ENCODE measurements at regions not wholly inside any gene's neighbourhood (a gene's known extent, or its start where the extent isn't known, plus 50 kb on each side); places are given as distances from the start of the nearest gene placed in this dataset.

DNA sequence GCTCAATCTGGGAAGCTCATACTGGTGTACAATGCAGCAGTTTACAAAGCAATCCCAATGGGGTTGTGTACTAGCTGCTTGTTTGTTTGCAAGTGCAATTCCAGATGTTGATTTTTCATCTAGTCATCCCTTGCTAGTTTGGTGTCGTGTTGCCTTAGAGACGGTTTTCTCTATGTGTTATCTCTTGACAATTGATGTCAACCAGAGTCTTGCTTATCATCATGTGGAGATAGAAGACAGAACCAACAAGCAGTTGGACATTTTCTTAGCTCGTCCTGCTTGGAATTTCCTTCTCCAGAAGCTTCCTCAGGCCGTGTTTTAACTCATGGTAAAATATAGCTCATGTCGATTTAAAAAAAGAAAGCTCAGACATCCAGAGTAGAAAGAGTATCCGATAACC, 262.0 kb upstream of the KCNH8 start:
- TF ChIP-seq, protein P1, sequence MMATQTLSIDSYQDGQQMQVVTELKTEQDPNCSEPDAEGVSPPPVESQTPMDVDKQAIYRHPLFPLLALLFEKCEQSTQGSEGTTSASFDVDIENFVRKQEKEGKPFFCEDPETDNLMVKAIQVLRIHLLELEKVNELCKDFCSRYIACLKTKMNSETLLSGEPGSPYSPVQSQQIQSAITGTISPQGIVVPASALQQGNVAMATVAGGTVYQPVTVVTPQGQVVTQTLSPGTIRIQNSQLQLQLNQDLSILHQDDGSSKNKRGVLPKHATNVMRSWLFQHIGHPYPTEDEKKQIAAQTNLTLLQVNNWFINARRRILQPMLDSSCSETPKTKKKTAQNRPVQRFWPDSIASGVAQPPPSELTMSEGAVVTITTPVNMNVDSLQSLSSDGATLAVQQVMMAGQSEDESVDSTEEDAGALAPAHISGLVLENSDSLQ (IDR thresholded peaks at IDR 0.05), result no peak
- TF ChIP-seq EP300 (IDR thresholded peaks at IDR 0.05; ENCODE audit: low read length), result no peak
- TF ChIP-seq, protein P2, sequence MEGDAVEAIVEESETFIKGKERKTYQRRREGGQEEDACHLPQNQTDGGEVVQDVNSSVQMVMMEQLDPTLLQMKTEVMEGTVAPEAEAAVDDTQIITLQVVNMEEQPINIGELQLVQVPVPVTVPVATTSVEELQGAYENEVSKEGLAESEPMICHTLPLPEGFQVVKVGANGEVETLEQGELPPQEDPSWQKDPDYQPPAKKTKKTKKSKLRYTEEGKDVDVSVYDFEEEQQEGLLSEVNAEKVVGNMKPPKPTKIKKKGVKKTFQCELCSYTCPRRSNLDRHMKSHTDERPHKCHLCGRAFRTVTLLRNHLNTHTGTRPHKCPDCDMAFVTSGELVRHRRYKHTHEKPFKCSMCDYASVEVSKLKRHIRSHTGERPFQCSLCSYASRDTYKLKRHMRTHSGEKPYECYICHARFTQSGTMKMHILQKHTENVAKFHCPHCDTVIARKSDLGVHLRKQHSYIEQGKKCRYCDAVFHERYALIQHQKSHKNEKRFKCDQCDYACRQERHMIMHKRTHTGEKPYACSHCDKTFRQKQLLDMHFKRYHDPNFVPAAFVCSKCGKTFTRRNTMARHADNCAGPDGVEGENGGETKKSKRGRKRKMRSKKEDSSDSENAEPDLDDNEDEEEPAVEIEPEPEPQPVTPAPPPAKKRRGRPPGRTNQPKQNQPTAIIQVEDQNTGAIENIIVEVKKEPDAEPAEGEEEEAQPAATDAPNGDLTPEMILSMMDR (IDR thresholded peaks at IDR 0.05 in 2 of 3, conservative IDR thresholded peaks at IDR 0.05 in 1 of 3; ENCODE audit: insufficient read depth in 2 of 3, low read depth in 1 of 3, low read length in 3 of 3), result no peak
- TF ChIP-seq KLF16 (IDR thresholded peaks at IDR 0.05), result no peak
- no peak for TF ChIP-seq CREM (IDR thresholded peaks at IDR 0.05; ENCODE audit: low read depth)
- no peak for TF ChIP-seq LEF1 (IDR thresholded peaks at IDR 0.05)
- TF ChIP-seq PHB (CRISPR knock-in tag; IDR thresholded peaks at IDR 0.05), result no peak
- TF ChIP-seq, protein P3, sequence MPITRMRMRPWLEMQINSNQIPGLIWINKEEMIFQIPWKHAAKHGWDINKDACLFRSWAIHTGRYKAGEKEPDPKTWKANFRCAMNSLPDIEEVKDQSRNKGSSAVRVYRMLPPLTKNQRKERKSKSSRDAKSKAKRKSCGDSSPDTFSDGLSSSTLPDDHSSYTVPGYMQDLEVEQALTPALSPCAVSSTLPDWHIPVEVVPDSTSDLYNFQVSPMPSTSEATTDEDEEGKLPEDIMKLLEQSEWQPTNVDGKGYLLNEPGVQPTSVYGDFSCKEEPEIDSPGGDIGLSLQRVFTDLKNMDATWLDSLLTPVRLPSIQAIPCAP (CRISPR knock-in tag; IDR thresholded peaks at IDR 0.05; ENCODE audit: borderline replicate concordance), result no peak
- no peak for TF ChIP-seq ZNF24 (IDR thresholded peaks at IDR 0.05)
- TF ChIP-seq, protein P4, sequence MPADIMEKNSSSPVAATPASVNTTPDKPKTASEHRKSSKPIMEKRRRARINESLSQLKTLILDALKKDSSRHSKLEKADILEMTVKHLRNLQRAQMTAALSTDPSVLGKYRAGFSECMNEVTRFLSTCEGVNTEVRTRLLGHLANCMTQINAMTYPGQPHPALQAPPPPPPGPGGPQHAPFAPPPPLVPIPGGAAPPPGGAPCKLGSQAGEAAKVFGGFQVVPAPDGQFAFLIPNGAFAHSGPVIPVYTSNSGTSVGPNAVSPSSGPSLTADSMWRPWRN (IDR thresholded peaks at IDR 0.05; ENCODE audit: low read depth), result no peak
- no peak for TF ChIP-seq CREB1 (IDR thresholded peaks at IDR 0.05)
- no peak for TF ChIP-seq CREB1 (CRISPR knock-in tag; IDR thresholded peaks at IDR 0.05)
- TF ChIP-seq ASH1L (IDR thresholded peaks at IDR 0.05; ENCODE audit: borderline replicate concordance, low read depth, partially characterized antibody), result no peak
- TF ChIP-seq POLR2A (conservative IDR thresholded peaks at IDR 0.05), result no peak

All from K562 (cell line).